HCT116 (cell line): ENCODE measurements at regions not wholly inside any gene's neighbourhood (a gene's known extent, or its start where the extent isn't known, plus 50 kb on each side); places are given as distances from the start of the nearest gene placed in this dataset.

Experiments used
- ATAC-seq: fragments of 200-7000 bp; cut with Tn5 transposase; 2 replicates; pipeline ENCODE4 v1.9.1; 2020; ENCODE audit warnings: mild to moderate bottlenecking, moderate library complexity
- BruUV-seq: library from RNA; stranded (reverse); fragments of 400-500 nt; replicated peaks from 2 replicates; lab custom pipeline; 2021; lab: Mats Ljungman, UMichigan
- CTCF ChIA-PET: fragments of 300-600 bp; sonication (Branson Sonifier 250); formaldehyde crosslinking; loops from one replicate; lab custom pipeline; 2021; ENCODE audit warnings: antibody characterized with exemption; lab: Charles Lee
- POLR2A ChIA-PET: fragments of 300-600, 350-600 bp; sonication (Branson Sonifier 250); formaldehyde crosslinking; loops from one replicate; lab custom pipeline; 2021; ENCODE audit warnings: antibody characterized with exemption; lab: Charles Lee
- RAD21 ChIA-PET, 2 experiments: fragments of 300-600 bp; sonication (Branson Sonifier 250); formaldehyde crosslinking; loops; one replicate each; lab custom pipeline; 2023; ENCODE audit warnings: low total read pairs in 2 of 2; ENCODE audit not compliant: uncharacterized antibody in 2 of 2, unreplicated experiment in 2 of 2, low non-redundant PET in 1 of 2; lab: Charles Lee
- DNase-seq: peaks from one replicate; pipeline ENCODE4 v3.0.0-alpha.2; 2010; ENCODE audit warnings: low read depth, low spot score
- H2AFZ ChIP-seq: fragments of 200-600 bp; shearing (Covaris generic), sonication (generic); 2 replicates; pipeline ENCODE4 v1.6.1; 2017; ENCODE audit warnings: low read depth, mixed run types, mixed read lengths, antibody characterized with exemption, low read length; ENCODE audit not compliant: poor library complexity, severe bottlenecking
- H3K27ac ChIP-seq: 2 replicates; pipeline ENCODE4 v1.5.1; 2012; ENCODE audit warnings: low read depth, low read length
- H3K27me3 ChIP-seq: fragments of 200-600 bp; sonication (generic); 2 replicates; pipeline ENCODE4 v1.6.1; 2016; ENCODE audit warnings: mixed run types, low read length, mixed read lengths; ENCODE audit not compliant: insufficient read depth
- H3K36me3 ChIP-seq, 2 experiments: fragments of 200-500 bp in 1 of 2; fragments of 200-600 bp in 1 of 2; sonication (Bioruptor generic) in 1 of 2; sonication (generic) in 1 of 2; 2 replicates each; pipeline versions ENCODE4 v1.5.1 to v1.6.1; 2014 to 2016; ENCODE audit warnings: low read length in 2 of 2, inconsistent platforms in 1 of 2, mixed read lengths in 1 of 2, mixed run types in 1 of 2; ENCODE audit not compliant: insufficient read depth in 2 of 2, control insufficient read depth in 1 of 2
- H3K4me1 ChIP-seq, 2 experiments: fragments of 200-600 bp in 1 of 2; sonication (generic) in 1 of 2; 2 replicates each; pipeline versions ENCODE4 v1.5.1 to v1.6.1; 2012 to 2017; ENCODE audit warnings: low read length in 2 of 2, inconsistent platforms in 1 of 2, mild to moderate bottlenecking in 1 of 2, mixed read lengths in 1 of 2, mixed run types in 1 of 2, moderate library complexity in 1 of 2; ENCODE audit not compliant: insufficient read depth in 2 of 2, control insufficient read depth in 1 of 2
- H3K4me2 ChIP-seq: fragments of 200-600 bp; sonication (generic); 2 replicates; pipeline ENCODE4 v1.6.1; 2017; ENCODE audit warnings: mixed run types, low read length, mixed read lengths
- H3K4me3 ChIP-seq, 2 experiments: fragments of 200-600 bp in 1 of 2; sonication (generic) in 1 of 2; replicated peaks in 1 of 2; 2 replicates each; pipeline ENCODE4 v1.5.1; 2011 to 2016; ENCODE audit warnings: low read length in 2 of 2, control low read depth in 1 of 2, low read depth in 1 of 2, mild to moderate bottlenecking in 1 of 2, mixed read lengths in 1 of 2, mixed run types in 1 of 2
- H3K79me2 ChIP-seq: fragments of 200-600 bp; sonication (generic); 2 replicates; pipeline ENCODE4 v1.6.1; 2017; ENCODE audit warnings: mild to moderate bottlenecking, mixed run types, low read length, moderate library complexity, mixed read lengths; ENCODE audit not compliant: insufficient read depth
- H3K9ac ChIP-seq: fragments of 200-600 bp; sonication (generic); 2 replicates; pipeline ENCODE4 v1.6.1; 2016; ENCODE audit warnings: low read length, mixed read lengths
- H3K9me2 ChIP-seq: fragments of 200-600 bp; sonication (generic), shearing (Covaris generic); 2 replicates; pipeline ENCODE4 v1.6.1; 2017; ENCODE audit warnings: mixed run types, mild to moderate bottlenecking, moderate library complexity; ENCODE audit not compliant: insufficient read depth
- H3K9me3 ChIP-seq, 2 experiments: fragments of 200-500 bp in 1 of 2; fragments of 200-600 bp in 1 of 2; sonication (Bioruptor generic) in 1 of 2; sonication (generic) in 1 of 2; 2 replicates each; pipeline ENCODE4 v1.6.1; 2014 to 2017; ENCODE audit warnings: low read length in 2 of 2, mixed read lengths in 2 of 2, inconsistent platforms in 1 of 2, low read depth in 1 of 2, mild to moderate bottlenecking in 1 of 2, mixed run types in 1 of 2, moderate library complexity in 1 of 2; ENCODE audit not compliant: control insufficient read depth in 1 of 2, insufficient read depth in 1 of 2
- H4K20me1 ChIP-seq: fragments of 200-600 bp; sonication (generic), shearing (Covaris generic); 2 replicates; pipeline ENCODE4 v1.6.1; 2017; ENCODE audit warnings: mixed run types, mild to moderate bottlenecking, moderate library complexity; ENCODE audit not compliant: insufficient read depth
- ATF3 ChIP-seq: IDR thresholded peaks from 2 replicates; pipeline ENCODE4 v1.6.1; 2012
- CBX3 ChIP-seq: IDR thresholded peaks from 2 replicates; pipeline ENCODE4 v1.6.1; 2012; ENCODE audit warnings: low read depth
- CTCF ChIP-seq, 3 experiments: fragments of 200-600 bp in 1 of 3; sonication (generic) in 1 of 3; IDR thresholded peaks in 2 of 3; conservative IDR thresholded peaks in 1 of 3; 2 replicates each; pipeline ENCODE4 v1.5.1; 2012 to 2017; ENCODE audit warnings: low read depth in 2 of 3, low read length in 2 of 3, antibody characterized with exemption in 1 of 3, borderline replicate concordance in 1 of 3, control low read depth in 1 of 3, mild to moderate bottlenecking in 1 of 3, mixed read lengths in 1 of 3, mixed run types in 1 of 3, moderate library complexity in 1 of 3; ENCODE audit not compliant: insufficient read depth in 1 of 3
- EGR1 ChIP-seq: IDR thresholded peaks from 2 replicates; pipeline ENCODE4 v1.6.1; 2012; ENCODE audit warnings: low read depth
- ELF1 ChIP-seq: IDR thresholded peaks from 2 replicates; pipeline ENCODE4 v1.6.1; 2012; ENCODE audit warnings: low read depth, borderline replicate concordance
- FOSL1 ChIP-seq: IDR thresholded peaks from 2 replicates; pipeline ENCODE4 v1.6.1; 2012; ENCODE audit warnings: low read depth
- JUND ChIP-seq: IDR thresholded peaks from 2 replicates; pipeline ENCODE4 v1.6.1; 2012
- RAD21 ChIP-seq: IDR thresholded peaks from 2 replicates; pipeline ENCODE4 v1.6.1; 2012; ENCODE audit warnings: low read depth, mild to moderate bottlenecking
- SP1 ChIP-seq: IDR thresholded peaks from 2 replicates; pipeline ENCODE4 v1.6.1; 2012; ENCODE audit warnings: low read depth
- SRF ChIP-seq: IDR thresholded peaks from 2 replicates; pipeline ENCODE4 v1.6.1; 2012; ENCODE audit warnings: low read depth
- TCF7L2 ChIP-seq: IDR thresholded peaks from 2 replicates; pipeline ENCODE4 v1.7.0; 2011; ENCODE audit warnings: borderline replicate concordance, inconsistent platforms; ENCODE audit not compliant: insufficient read depth, insufficient read length; ENCODE audit errors: extremely low read depth
- YY1 ChIP-seq: IDR thresholded peaks from 2 replicates; pipeline ENCODE4 v1.6.1; 2011; ENCODE audit warnings: low read length, low read depth, moderate library complexity, mild to moderate bottlenecking; ENCODE audit not compliant: insufficient replicate concordance; ENCODE audit errors: extremely low read depth
- ZNF274 ChIP-seq: fragments of 200-500 bp; sonication (Bioruptor generic); IDR thresholded peaks from 2 replicates; pipeline ENCODE4 v1.6.1; 2014; ENCODE audit warnings: mild to moderate bottlenecking, low read depth, low read length, inconsistent platforms
- intact Hi-C: fragments of 100-400 bp; cut with micrococcal nuclease; formaldehyde crosslinking; loops from 2 replicates; pipeline ENCODE4 v1.10.0; 2022
- TF ChIP-seq, protein P1 (sequence below): IDR thresholded peaks from 2 replicates; pipeline ENCODE4 v1.6.1; 2011; ENCODE audit warnings: mild to moderate bottlenecking, low read length, moderate library complexity; ENCODE audit not compliant: insufficient replicate concordance; ENCODE audit errors: extremely low read depth

- no peak for ATAC-seq
- TF ChIP-seq JUND (no peak), TCF7L2 (no peak), EGR1 (no peak), ELF1 (no peak), SRF (no peak)
- TF ChIP-seq, protein P1, sequence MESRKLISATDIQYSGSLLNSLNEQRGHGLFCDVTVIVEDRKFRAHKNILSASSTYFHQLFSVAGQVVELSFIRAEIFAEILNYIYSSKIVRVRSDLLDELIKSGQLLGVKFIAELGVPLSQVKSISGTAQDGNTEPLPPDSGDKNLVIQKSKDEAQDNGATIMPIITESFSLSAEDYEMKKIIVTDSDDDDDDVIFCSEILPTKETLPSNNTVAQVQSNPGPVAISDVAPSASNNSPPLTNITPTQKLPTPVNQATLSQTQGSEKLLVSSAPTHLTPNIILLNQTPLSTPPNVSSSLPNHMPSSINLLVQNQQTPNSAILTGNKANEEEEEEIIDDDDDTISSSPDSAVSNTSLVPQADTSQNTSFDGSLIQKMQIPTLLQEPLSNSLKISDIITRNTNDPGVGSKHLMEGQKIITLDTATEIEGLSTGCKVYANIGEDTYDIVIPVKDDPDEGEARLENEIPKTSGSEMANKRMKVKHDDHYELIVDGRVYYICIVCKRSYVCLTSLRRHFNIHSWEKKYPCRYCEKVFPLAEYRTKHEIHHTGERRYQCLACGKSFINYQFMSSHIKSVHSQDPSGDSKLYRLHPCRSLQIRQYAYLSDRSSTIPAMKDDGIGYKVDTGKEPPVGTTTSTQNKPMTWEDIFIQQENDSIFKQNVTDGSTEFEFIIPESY = no peak
These were observed 1437.9 kb downstream of the REEP3 start for GRCh38 chr10:64959116-64959515.

GRCh38 chr10:64959883-64960282 is 1438.7 kb downstream of the REEP3 start:
- ATAC-seq (no peak), DNase-seq (no peak)
- ChIA-PET POLR2A (no interaction called here), CTCF (no interaction called here), RAD21 (no interaction called here)
- intact Hi-C loops = no loop called here
- Histone ChIP-seq H4K20me1 (no peaks in the 10 kb centered on the region), H3K4me1 (no peaks in the 10 kb centered on the region), H3K9ac (no peak overlapping the region), H3K4me3 (no peak overlapping the region), H3K9me2 (no peaks in the 10 kb centered on the region), H3K9me3 (no peaks in the 10 kb centered on the region), H3K4me2 (no peak overlapping the region), H2AFZ (no peak overlapping the region), H3K79me2 (no peaks in the 10 kb centered on the region), H3K27ac (no peak overlapping the region), H3K36me3 (no peaks in the 10 kb centered on the region), H3K27me3 (no peaks in the 10 kb centered on the region)
- no TSS peak for BruUV-seq
- TF ChIP-seq JUND (no peak), FOSL1 (no peak), TCF7L2 (no peak), EGR1 (no peak), CTCF (IDR thresholded peaks at IDR 0.05 in 2 of 3, conservative IDR thresholded peaks at IDR 0.05 in 1 of 3; ENCODE audit: borderline replicate concordance in 1 of 3, insufficient read depth in 1 of 3, low read depth in 2 of 3, low read length in 2 of 3) (no peak), YY1 (no peak), ZNF274 (no peak), CBX3 (no peak), ATF3 (no peak), RAD21 (no peak), SP1 (no peak)
- TF ChIP-seq, protein P1 = no peak

More at GRCh38 chr10:64959116-64959515, 1437.9 kb downstream of the REEP3 start:
- ChIA-PET RAD21 (no interaction called here), POLR2A (no interaction called here), CTCF (no interaction called here)
- Histone ChIP-seq H3K9me3 (no peaks in the 10 kb centered on the region), H3K27ac (no peak overlapping the region), H3K9ac (no peak overlapping the region), H3K27me3 (no peaks in the 10 kb centered on the region), H4K20me1 (no peaks in the 10 kb centered on the region), H3K79me2 (no peaks in the 10 kb centered on the region), H3K4me2 (no peak overlapping the region), H3K4me3 (no peak overlapping the region), H3K9me2 (no peaks in the 10 kb centered on the region), H2AFZ (no peak overlapping the region), H3K36me3 (no peaks in the 10 kb centered on the region), H3K4me1 (no peaks in the 10 kb centered on the region)
- intact Hi-C loops = no loop called here
- no peak for DNase-seq
- no TSS peak for BruUV-seq
